ENCODE measurements at regions not wholly inside any gene's neighbourhood (a gene's known extent, or its start where the extent isn't known, plus 50 kb on each side); places are given as distances from the start of the nearest gene placed in this dataset.
A peak's percentile ranks its signal among the peaks of the same experiment; 100 is the strongest.

DNA sequence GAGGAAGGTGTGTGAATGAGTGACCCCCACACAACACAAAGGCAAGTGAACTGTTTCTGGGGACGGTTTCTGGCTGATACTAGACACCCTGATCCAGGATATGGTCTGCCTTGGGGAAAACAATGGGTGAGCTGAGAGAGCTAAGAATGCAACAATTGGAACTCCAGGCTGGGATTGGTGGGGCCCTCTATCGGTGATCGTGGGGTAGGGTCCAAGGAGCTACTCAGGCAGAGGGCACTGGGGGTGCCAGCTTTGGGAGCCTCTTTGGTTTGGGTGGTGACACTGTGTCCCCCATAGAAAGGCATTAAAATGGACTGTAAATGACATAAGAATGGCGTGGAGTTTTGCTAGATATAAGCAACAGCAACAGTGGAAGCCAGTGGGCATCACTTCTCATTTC, 439.1 kb downstream of the DMAC1 start:
- H3K36me3 ChIP-seq (ENCODE audit: insufficient read depth, low read length) = no peaks in the 10 kb centered on the region
- no peak overlapping the region for H3K4me2 ChIP-seq (ENCODE audit: low read depth, low read length, poor library complexity, severe bottlenecking)
- H3K9me3 ChIP-seq (ENCODE audit: insufficient read depth, low read depth, low read length) = no peaks in the 10 kb centered on the region
- no peaks in the 10 kb centered on the region for H3K79me2 ChIP-seq (ENCODE audit: insufficient read depth, low read length)
- H3K9me2 ChIP-seq (replicated peaks; ENCODE audit: low read depth, low read length) = no peaks in the 10 kb centered on the region
- H4K20me1 ChIP-seq (ENCODE audit: insufficient read depth, low read length, poor library complexity, severe bottlenecking) = no peaks in the 10 kb centered on the region
- no peaks in the 10 kb centered on the region for H3K27me3 ChIP-seq (ENCODE audit: insufficient read depth, low read length, poor library complexity, severe bottlenecking)
- TF ChIP-seq CTCF (conservative IDR thresholded peaks at IDR 0.05; ENCODE audit: low read length) (no peak), EZH2phosphoT487 (IDR thresholded peaks at IDR 0.05; ENCODE audit: borderline replicate concordance) (no peak)
- H2AFZ ChIP-seq (ENCODE audit: low read length) = no peak overlapping the region
- no peaks in the 10 kb centered on the region for H3F3A ChIP-seq (ENCODE audit: low read depth)
- H3K4me3 ChIP-seq (ENCODE audit: low read length, poor library complexity, severe bottlenecking) = no peak overlapping the region
- no peak overlapping the region for H3K9ac ChIP-seq (ENCODE audit: low read depth, low read length, poor library complexity, severe bottlenecking)
- H3K4me1 ChIP-seq (ENCODE audit: insufficient read depth, low read length, poor library complexity, severe bottlenecking) = no peaks in the 10 kb centered on the region

- no peak overlapping the region for H3K4me3 ChIP-seq (ENCODE audit: low read length, poor library complexity, severe bottlenecking)
- no peaks in the 10 kb centered on the region for H3K9me2 ChIP-seq (replicated peaks; ENCODE audit: low read depth, low read length)
- no peaks in the 10 kb centered on the region for H3F3A ChIP-seq (ENCODE audit: low read depth)
- H3K9ac ChIP-seq (ENCODE audit: low read depth, low read length, poor library complexity, severe bottlenecking) = no peak overlapping the region
- no peak overlapping the region for H3K4me2 ChIP-seq (ENCODE audit: low read depth, low read length, poor library complexity, severe bottlenecking)
- H4K20me1 ChIP-seq (ENCODE audit: insufficient read depth, low read length, poor library complexity, severe bottlenecking) = no peaks in the 10 kb centered on the region
- no peaks in the 10 kb centered on the region for H3K36me3 ChIP-seq (ENCODE audit: insufficient read depth, low read length)
- no peaks in the 10 kb centered on the region for H3K4me1 ChIP-seq (ENCODE audit: insufficient read depth, low read length, poor library complexity, severe bottlenecking)
- no peaks in the 10 kb centered on the region for H3K9me3 ChIP-seq (ENCODE audit: insufficient read depth, low read depth, low read length)
- no peaks in the 10 kb centered on the region for H3K79me2 ChIP-seq (ENCODE audit: insufficient read depth, low read length)
- no peak overlapping the region for H2AFZ ChIP-seq (ENCODE audit: low read length)
- peak; percentile 44 for TF ChIP-seq CTCF (conservative IDR thresholded peaks at IDR 0.05; ENCODE audit: low read length)
- TF ChIP-seq EZH2phosphoT487 (IDR thresholded peaks at IDR 0.05; ENCODE audit: borderline replicate concordance) = no peak
- H3K27me3 ChIP-seq (ENCODE audit: insufficient read depth, low read length, poor library complexity, severe bottlenecking) = no peaks in the 10 kb centered on the region
These were observed 440.7 kb downstream of the DMAC1 start for GRCh38 chr9:7358876-7359275.

DNA sequence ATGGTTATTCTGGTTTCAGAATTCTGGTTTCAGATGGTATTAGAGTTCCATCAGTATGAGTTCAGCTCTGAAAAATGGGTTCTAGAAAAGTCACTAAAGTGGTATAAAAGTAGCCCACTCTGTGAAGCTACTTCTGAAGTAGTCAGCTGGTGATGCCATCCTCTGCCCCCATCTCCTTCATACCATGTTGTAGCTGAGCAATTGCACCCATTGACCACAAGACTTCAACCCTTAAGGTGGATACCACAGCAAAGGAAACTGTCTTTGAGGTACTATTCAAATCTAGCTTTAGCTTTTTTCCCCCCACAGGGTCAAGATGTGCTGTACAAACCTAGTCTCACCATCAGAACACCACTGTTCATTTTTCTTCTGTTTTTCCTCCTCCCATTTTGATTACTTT, 444.9 kb downstream of the DMAC1 start:
- H3K9me2 ChIP-seq (replicated peaks; ENCODE audit: low read depth, low read length) = no peaks in the 10 kb centered on the region
- TF ChIP-seq CTCF (conservative IDR thresholded peaks at IDR 0.05; ENCODE audit: low read length) (no peak), EZH2phosphoT487 (IDR thresholded peaks at IDR 0.05; ENCODE audit: borderline replicate concordance) (no peak)
- H4K20me1 ChIP-seq (ENCODE audit: insufficient read depth, low read length, poor library complexity, severe bottlenecking) = no peaks in the 10 kb centered on the region
- no peak overlapping the region for H2AFZ ChIP-seq (ENCODE audit: low read length)
- H3K4me3 ChIP-seq (ENCODE audit: low read length, poor library complexity, severe bottlenecking) = no peak overlapping the region
- H3K36me3 ChIP-seq (ENCODE audit: insufficient read depth, low read length) = no peaks in the 10 kb centered on the region
- no peaks in the 10 kb centered on the region for H3K79me2 ChIP-seq (ENCODE audit: insufficient read depth, low read length)
- no peak overlapping the region for H3K9ac ChIP-seq (ENCODE audit: low read depth, low read length, poor library complexity, severe bottlenecking)
- H3F3A ChIP-seq (ENCODE audit: low read depth) = no peaks in the 10 kb centered on the region
- H3K9me3 ChIP-seq (ENCODE audit: insufficient read depth, low read depth, low read length) = no peaks in the 10 kb centered on the region
- H3K4me1 ChIP-seq (ENCODE audit: insufficient read depth, low read length, poor library complexity, severe bottlenecking) = no peaks in the 10 kb centered on the region
- H3K27me3 ChIP-seq (ENCODE audit: insufficient read depth, low read length, poor library complexity, severe bottlenecking) = no peaks in the 10 kb centered on the region
- H3K4me2 ChIP-seq (ENCODE audit: low read depth, low read length, poor library complexity, severe bottlenecking) = no peak overlapping the region

Data from Loucy (cell line).